ENCODE measurements at regions not wholly inside any gene's neighbourhood (a gene's known extent, or its start where the extent isn't known, plus 50 kb on each side); places are given as distances from the start of the nearest gene placed in this dataset.

GRCh38 chr2:2727876-2728511 is 396.9 kb upstream of the MYT1L start:
- TF ChIP-seq, protein P1, sequence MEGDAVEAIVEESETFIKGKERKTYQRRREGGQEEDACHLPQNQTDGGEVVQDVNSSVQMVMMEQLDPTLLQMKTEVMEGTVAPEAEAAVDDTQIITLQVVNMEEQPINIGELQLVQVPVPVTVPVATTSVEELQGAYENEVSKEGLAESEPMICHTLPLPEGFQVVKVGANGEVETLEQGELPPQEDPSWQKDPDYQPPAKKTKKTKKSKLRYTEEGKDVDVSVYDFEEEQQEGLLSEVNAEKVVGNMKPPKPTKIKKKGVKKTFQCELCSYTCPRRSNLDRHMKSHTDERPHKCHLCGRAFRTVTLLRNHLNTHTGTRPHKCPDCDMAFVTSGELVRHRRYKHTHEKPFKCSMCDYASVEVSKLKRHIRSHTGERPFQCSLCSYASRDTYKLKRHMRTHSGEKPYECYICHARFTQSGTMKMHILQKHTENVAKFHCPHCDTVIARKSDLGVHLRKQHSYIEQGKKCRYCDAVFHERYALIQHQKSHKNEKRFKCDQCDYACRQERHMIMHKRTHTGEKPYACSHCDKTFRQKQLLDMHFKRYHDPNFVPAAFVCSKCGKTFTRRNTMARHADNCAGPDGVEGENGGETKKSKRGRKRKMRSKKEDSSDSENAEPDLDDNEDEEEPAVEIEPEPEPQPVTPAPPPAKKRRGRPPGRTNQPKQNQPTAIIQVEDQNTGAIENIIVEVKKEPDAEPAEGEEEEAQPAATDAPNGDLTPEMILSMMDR (IDR thresholded peaks at IDR 0.05; ENCODE audit: insufficient read depth, low read length, poor library complexity, severe bottlenecking) = no peak
- TF ChIP-seq EZH2phosphoT487 (conservative IDR thresholded peaks at IDR 0.05; ENCODE audit: low read length) = no peak
- Histone ChIP-seq H3K9ac (ENCODE audit: low read length) (no peak overlapping the region), H3K79me2 (ENCODE audit: insufficient read depth, low read length) (no peaks in the 10 kb centered on the region), H4K20me1 (ENCODE audit: low read depth, low read length) (no peaks in the 10 kb centered on the region), H3K4me3 (ENCODE audit: insufficient read depth, low read length, poor library complexity, severe bottlenecking) (no peak overlapping the region), H3K27me3 (ENCODE audit: low read length) (no peaks in the 10 kb centered on the region), H3K9me3 (ENCODE audit: insufficient read depth, low read length) (no peaks in the 10 kb centered on the region), H2AFZ (ENCODE audit: low read depth, low read length, severe bottlenecking) (no peak overlapping the region), H3K27ac (ENCODE audit: low read depth, low read length) (no peak overlapping the region), H3K36me3 (ENCODE audit: low read length) (no peaks in the 10 kb centered on the region), H3K4me2 (ENCODE audit: low read depth, low read length, poor library complexity, severe bottlenecking) (no peak overlapping the region), H3F3A (ENCODE audit: insufficient read depth) (no peaks in the 10 kb centered on the region), H3K9me2 (replicated peaks; ENCODE audit: insufficient read depth, low read length) (no peaks in the 10 kb centered on the region)

- H3K27me3 ChIP-seq (ENCODE audit: low read length) = no peaks in the 10 kb centered on the region
- H3K9me2 ChIP-seq (replicated peaks; ENCODE audit: insufficient read depth, low read length) = no peaks in the 10 kb centered on the region
- H3K9ac ChIP-seq (ENCODE audit: low read length) = no peak overlapping the region
- H3K79me2 ChIP-seq (ENCODE audit: insufficient read depth, low read length) = no peaks in the 10 kb centered on the region
- no peaks in the 10 kb centered on the region for H4K20me1 ChIP-seq (ENCODE audit: low read depth, low read length)
- H3K4me3 ChIP-seq (ENCODE audit: insufficient read depth, low read length, poor library complexity, severe bottlenecking) = no peak overlapping the region
- no peaks in the 10 kb centered on the region for H3K9me3 ChIP-seq (ENCODE audit: insufficient read depth, low read length)
- TF ChIP-seq, protein P1 (IDR thresholded peaks at IDR 0.05; ENCODE audit: insufficient read depth, low read length, poor library complexity, severe bottlenecking) = no peak
- TF ChIP-seq EZH2phosphoT487 (conservative IDR thresholded peaks at IDR 0.05; ENCODE audit: low read length) = no peak
- H3K27ac ChIP-seq (ENCODE audit: low read depth, low read length) = no peak overlapping the region
- no peak overlapping the region for H3K4me2 ChIP-seq (ENCODE audit: low read depth, low read length, poor library complexity, severe bottlenecking)
- H3K36me3 ChIP-seq (ENCODE audit: low read length) = no peaks in the 10 kb centered on the region
- H2AFZ ChIP-seq (ENCODE audit: low read depth, low read length, severe bottlenecking) = no peak overlapping the region
- no peaks in the 10 kb centered on the region for H3F3A ChIP-seq (ENCODE audit: insufficient read depth)
Measured at GRCh38 chr2:2726163-2726562, 395.1 kb upstream of the MYT1L start.

GRCh38 chr2:2723064-2723463 is 392.0 kb upstream of the MYT1L start:
- H3K9me2 ChIP-seq (replicated peaks; ENCODE audit: insufficient read depth, low read length) = no peaks in the 10 kb centered on the region
- H3K4me2 ChIP-seq (ENCODE audit: low read depth, low read length, poor library complexity, severe bottlenecking) = no peak overlapping the region
- TF ChIP-seq EZH2phosphoT487 (conservative IDR thresholded peaks at IDR 0.05; ENCODE audit: low read length) = no peak
- TF ChIP-seq, protein P1 (IDR thresholded peaks at IDR 0.05; ENCODE audit: insufficient read depth, low read length, poor library complexity, severe bottlenecking) = no peak
- no peaks in the 10 kb centered on the region for H3K9me3 ChIP-seq (ENCODE audit: insufficient read depth, low read length)
- no peak overlapping the region for H3K9ac ChIP-seq (ENCODE audit: low read length)
- H3K27me3 ChIP-seq (ENCODE audit: low read length) = no peaks in the 10 kb centered on the region
- H3K36me3 ChIP-seq (ENCODE audit: low read length) = no peaks in the 10 kb centered on the region
- no peak overlapping the region for H3K27ac ChIP-seq (ENCODE audit: low read depth, low read length)
- no peaks in the 10 kb centered on the region for H3F3A ChIP-seq (ENCODE audit: insufficient read depth)
- no peak overlapping the region for H3K4me3 ChIP-seq (ENCODE audit: insufficient read depth, low read length, poor library complexity, severe bottlenecking)
- H3K79me2 ChIP-seq (ENCODE audit: insufficient read depth, low read length) = no peaks in the 10 kb centered on the region
- H2AFZ ChIP-seq (ENCODE audit: low read depth, low read length, severe bottlenecking) = no peak overlapping the region
- no peaks in the 10 kb centered on the region for H4K20me1 ChIP-seq (ENCODE audit: low read depth, low read length)

All from SU-DHL-6 (cell line).